GM12878 (cell line): ENCODE measurements at regions not wholly inside any gene's neighbourhood (a gene's known extent, or its start where the extent isn't known, plus 50 kb on each side); places are given as distances from the start of the nearest gene placed in this dataset.

Experiments used
- ATAC-seq: fragments of 200-7000 bp; cut with Tn5 transposase; 3 replicates; pipeline ENCODE4 v1.9.1; 2020; ENCODE audit warnings: mild to moderate bottlenecking, moderate library complexity
- BruUV-seq: library from RNA; stranded (reverse); fragments of 400-500 nt; replicated peaks from 2 replicates; lab custom pipeline; 2021; lab: Mats Ljungman, UMichigan
- CTCF ChIA-PET: fragments of 300-600 bp; sonication (Branson Sonifier 250); formaldehyde crosslinking; extraction: SDS; loops from one replicate; lab custom pipeline; 2021; ENCODE audit warnings: inconsistent platforms; lab: Yijun Ruan, JAX
- POLR2A ChIA-PET: fragments of 350-600 bp; formaldehyde crosslinking; extraction: SDS; loops from one replicate; lab custom pipeline; 2021; ENCODE audit warnings: inconsistent platforms; lab: Charles Lee
- RAD21 ChIA-PET: fragments of 300-600 bp; sonication (Branson Sonifier 250); formaldehyde crosslinking; loops from one replicate; lab custom pipeline; 2023; ENCODE audit warnings: antibody characterized with exemption; ENCODE audit not compliant: unreplicated experiment; lab: Charles Lee
- SMC1A ChIA-PET: fragments of 300-600 bp; sonication (Branson Sonifier 250); formaldehyde crosslinking; loops from one replicate; lab custom pipeline; 2023; ENCODE audit not compliant: unreplicated experiment, uncharacterized antibody; lab: Charles Lee
- DNase-seq: peaks from one replicate; pipeline ENCODE4 v3.0.0-alpha.2; 2011; ENCODE audit warnings: low read depth, low spot score
- FAIRE-seq: peaks from 3 replicates; lab custom pipeline; 2011; peaks lifted over from hg19 to GRCh38; lab: Jason Lieb, UNC
- H2AFZ ChIP-seq: 2 replicates; pipeline ENCODE4 v1.6.0; 2011; ENCODE audit warnings: low read depth, low read length, control low read depth; ENCODE audit not compliant: control insufficient read depth
- H3K27ac ChIP-seq: 2 replicates; pipeline ENCODE4 v1.5.1; 2011; ENCODE audit warnings: control low read depth; ENCODE audit not compliant: control insufficient read depth, insufficient read depth
- H3K27me3 ChIP-seq, 2 experiments: replicated peaks in 1 of 2; 2 replicates each; pipeline versions ENCODE4 v1.6.0 to v1.6.1; 2011; ENCODE audit warnings: low read length in 1 of 2; ENCODE audit not compliant: control insufficient read depth in 2 of 2, insufficient read depth in 2 of 2
- H3K36me3 ChIP-seq, 2 experiments: 2 replicates each; pipeline ENCODE4 v1.5.1; 2011; ENCODE audit warnings: low read length in 1 of 2; ENCODE audit not compliant: control insufficient read depth in 2 of 2, insufficient read depth in 2 of 2
- H3K4me1 ChIP-seq: 2 replicates; pipeline ENCODE4 v1.6.1; 2011; ENCODE audit warnings: mild to moderate bottlenecking, low read length, moderate library complexity, mixed read lengths; ENCODE audit not compliant: control insufficient read depth, insufficient read depth
- H3K4me2 ChIP-seq: 2 replicates; pipeline ENCODE4 v1.6.0; 2011; ENCODE audit warnings: control low read depth; ENCODE audit not compliant: control insufficient read depth, insufficient read depth
- H3K4me3 ChIP-seq: fragments of 200-600 bp; sonication (generic); 2 replicates; pipeline ENCODE4 v1.5.1; 2016
- H3K79me2 ChIP-seq: 2 replicates; pipeline ENCODE4 v1.6.0; 2011; ENCODE audit warnings: low read length; ENCODE audit not compliant: control insufficient read depth, insufficient read depth
- H3K9ac ChIP-seq: 2 replicates; pipeline ENCODE4 v1.8.0; 2011; ENCODE audit warnings: low read length, control low read depth, mixed read lengths; ENCODE audit not compliant: control insufficient read depth, insufficient read depth
- H3K9me3 ChIP-seq: replicated peaks from 3 replicates; pipeline ENCODE4 v1.5.1; 2011; ENCODE audit warnings: mild to moderate bottlenecking, low read length; ENCODE audit not compliant: control insufficient read depth, insufficient read depth
- H4K20me1 ChIP-seq: 2 replicates; pipeline ENCODE4 v1.6.0; 2011; ENCODE audit not compliant: control insufficient read depth, insufficient read depth
- ATF3 ChIP-seq: IDR thresholded peaks from 2 replicates; pipeline ENCODE4 v1.6.1; 2011; ENCODE audit warnings: low read depth, mild to moderate bottlenecking, low read length, moderate library complexity, borderline replicate concordance; ENCODE audit errors: extremely low read depth
- E4F1 ChIP-seq: fragments of 450-650 bp; IDR thresholded peaks from 2 replicates; pipeline ENCODE4 v1.6.1; 2018; ENCODE audit warnings: borderline replicate concordance, mild to moderate bottlenecking; ENCODE audit not compliant: partially characterized antibody
- IKZF2 ChIP-seq, 2 experiments: fragments of 450-650 bp; IDR thresholded peaks; 2 replicates each; pipeline ENCODE4 v1.6.1; 2017; ENCODE audit warnings: mild to moderate bottlenecking in 2 of 2, moderate library complexity in 2 of 2
- KDM1A ChIP-seq: fragments of 200-600 bp; sonication (generic); IDR thresholded peaks from 2 replicates; pipeline ENCODE4 v1.6.1; 2016; ENCODE audit warnings: borderline replicate concordance
- MTA2 ChIP-seq: fragments of 450-650 bp; IDR thresholded peaks from 2 replicates; pipeline ENCODE4 v1.6.1; 2016; ENCODE audit warnings: low read depth, mild to moderate bottlenecking, moderate library complexity
- MTA3 ChIP-seq: IDR thresholded peaks from 2 replicates; pipeline ENCODE4 v1.6.1; 2012; ENCODE audit warnings: low read length, inconsistent platforms, borderline replicate concordance
- POLR2A ChIP-seq: IDR thresholded peaks from 2 replicates; pipeline ENCODE4 v1.6.1; 2011; ENCODE audit warnings: low read depth, mild to moderate bottlenecking, low read length
- POLR2AphosphoS5 ChIP-seq: IDR thresholded peaks from 2 replicates; pipeline ENCODE4 v1.6.1; 2011; ENCODE audit warnings: mild to moderate bottlenecking, low read length, inconsistent platforms
- RCOR1 ChIP-seq: conservative IDR thresholded peaks from 2 replicates; pipeline ENCODE4 v1.6.1; 2012; ENCODE audit warnings: low read depth, low read length, improper control_type of control experiment
- ZBTB11 ChIP-seq: fragments of 450-650 bp; formaldehyde crosslinking; IDR thresholded peaks from 2 replicates; pipeline ENCODE4 v1.5.0; 2022; ENCODE audit warnings: mild to moderate bottlenecking, missing genetic modification characterization
- ZBTB33 ChIP-seq: fragments of 450-650 bp; IDR thresholded peaks from 2 replicates; pipeline ENCODE4 v1.6.1; 2017; ENCODE audit warnings: mild to moderate bottlenecking
- WGBS: methylation state at CpG from one replicate; pipeline ENCODE4 v1.1.6; 2016; ENCODE audit warnings: low lambda C conversion rate; ENCODE audit not compliant: insufficient replicate concordance, insufficient coverage; ENCODE audit errors: missing lambda C conversion rate; 5-methylcytosine and 5-hydroxymethylcytosine counted together
- in situ Hi-C: fragments of 300-500 bp; cut with MboI; formaldehyde crosslinking; loops from 9 replicates; pipeline ENCODE4 v1.14.3; 2018; ENCODE audit warnings: mixed read lengths
- intact Hi-C: fragments of 100-400 bp; cut with micrococcal nuclease; formaldehyde crosslinking; loops from one replicate; pipeline ENCODE4 v1.14.2; 2022; ENCODE audit not compliant: unreplicated experiment

- intact Hi-C loops: no loop called here
- RAD21 ChIA-PET: no interaction called here
- no peak for FAIRE-seq
Observed at GRCh38 chr4:116736756-116737155, 348.6 kb downstream of the TRAM1L1 start.

More at GRCh38 chr4:116736756-116737155, 348.6 kb downstream of the TRAM1L1 start:
- no peaks in the 10 kb centered on the region for H3K4me1 ChIP-seq
- H3K4me2 ChIP-seq: no peak overlapping the region
- no peaks in the 10 kb centered on the region for H3K36me3 ChIP-seq
- in situ Hi-C loops: no loop called here
- H4K20me1 ChIP-seq: no peaks in the 10 kb centered on the region
- no peak for DNase-seq
- H3K4me3 ChIP-seq: no peak overlapping the region
- no peak overlapping the region for H3K9ac ChIP-seq
- SMC1A ChIA-PET: no interaction called here
- no peak overlapping the region for H2AFZ ChIP-seq
- POLR2A ChIA-PET: no interaction called here
- ATAC-seq: no peak
- H3K79me2 ChIP-seq: no peaks in the 10 kb centered on the region
- H3K27me3 ChIP-seq: no peaks in the 10 kb centered on the region
- 26% methylated on average over 1 of the region's 1 CpG for WGBS
- no TSS peak for BruUV-seq
- no peaks in the 10 kb centered on the region for H3K9me3 ChIP-seq
- no peak overlapping the region for H3K27ac ChIP-seq
- CTCF ChIA-PET: no interaction called here
- no peak for TF ChIP-seq MTA2
- TF ChIP-seq KDM1A: no peak
- TF ChIP-seq ZBTB11 (CRISPR knock-in tag): no peak
- no peak for TF ChIP-seq POLR2AphosphoS5
- TF ChIP-seq RCOR1: no peak
- TF ChIP-seq E4F1: no peak
- TF ChIP-seq MTA3: no peak
- no peak for TF ChIP-seq ZBTB33
- TF ChIP-seq ATF3: no peak
- TF ChIP-seq POLR2A: no peak
- TF ChIP-seq IKZF2 (IDR thresholded peaks at IDR 0.05): no peak
- TF ChIP-seq, all 136 proteins: peak for 0
